ENCODE measurements at regions not wholly inside any gene's neighbourhood (a gene's known extent, or its start where the extent isn't known, plus 50 kb on each side); places are given as distances from the start of the nearest gene placed in this dataset.

DNA sequence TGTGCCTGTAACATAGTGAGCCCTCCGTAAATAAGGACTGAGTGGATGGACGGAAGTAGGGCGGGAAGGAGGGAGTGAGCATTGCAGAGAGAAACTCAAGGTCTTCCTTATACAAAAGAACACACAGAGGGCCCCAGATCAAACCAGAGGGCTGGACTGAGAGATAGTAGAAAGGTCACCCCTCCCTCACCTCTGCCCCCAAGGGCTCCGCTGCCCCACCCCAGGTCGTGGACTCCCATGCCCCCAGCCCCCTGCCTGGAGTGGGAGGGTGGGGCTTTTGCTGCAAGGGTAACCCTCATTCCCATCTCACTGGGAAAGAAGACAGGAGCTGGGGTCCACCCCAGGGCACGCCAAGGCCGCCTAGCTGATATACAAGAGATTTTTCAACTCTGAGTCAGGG is 157.0 kb downstream of the MN1 start:
- Histone ChIP-seq H3K27me3 (no peaks in the 10 kb centered on the region), H3K4me3 (no peak overlapping the region), H3K36me3 (no peaks in the 10 kb centered on the region), H3K27ac (no peak overlapping the region), H3K4me1 (no peaks in the 10 kb centered on the region), H3K9me3 (no peaks in the 10 kb centered on the region)
- intact Hi-C loops (cut with DNase I), result no loop called here
- TF ChIP-seq POLR2A (IDR thresholded peaks at IDR 0.05), result no peak
- no peak for TF ChIP-seq POLR2AphosphoS5 (IDR thresholded peaks at IDR 0.05; ENCODE audit: insufficient read depth in 1 of 2, low read depth in 1 of 2)
- no peak for TF ChIP-seq CTCF (IDR thresholded peaks at IDR 0.05)
- no peak for DNase-seq (ENCODE audit: extremely low spot score in 2 of 2)

DNA sequence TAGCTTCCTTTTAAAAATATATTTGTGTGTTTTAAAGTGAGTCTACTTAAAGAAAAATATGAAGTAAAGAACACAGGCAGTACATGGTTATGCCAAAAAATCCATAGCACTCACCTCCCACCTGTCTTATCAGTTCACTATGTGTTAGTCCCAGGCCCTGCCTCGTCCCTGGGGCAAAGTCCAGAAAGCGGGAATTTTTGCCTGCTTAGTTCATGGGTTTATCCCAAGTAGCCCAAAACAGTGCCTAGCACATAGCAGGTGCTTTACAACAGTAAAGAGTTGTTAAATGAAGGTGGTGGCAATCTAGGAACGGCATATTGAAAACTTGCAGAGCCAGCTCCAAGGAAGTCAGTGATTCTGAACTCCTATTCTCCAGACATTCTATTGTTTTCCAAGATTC is 154.0 kb downstream of the MN1 start:
- Histone ChIP-seq H3K4me1 (no peaks in the 10 kb centered on the region), H3K4me3 (no peak overlapping the region), H3K36me3 (no peaks in the 10 kb centered on the region), H3K27me3 (no peaks in the 10 kb centered on the region), H3K9me3 (no peaks in the 10 kb centered on the region), H3K27ac (no peak overlapping the region)
- intact Hi-C loops (cut with DNase I), result no loop called here
- TF ChIP-seq CTCF (IDR thresholded peaks at IDR 0.05) (no peak), POLR2AphosphoS5 (IDR thresholded peaks at IDR 0.05; ENCODE audit: insufficient read depth in 1 of 2, low read depth in 1 of 2) (no peak), POLR2A (IDR thresholded peaks at IDR 0.05) (no peak)
- no peak for DNase-seq (ENCODE audit: extremely low spot score in 2 of 2)

DNA sequence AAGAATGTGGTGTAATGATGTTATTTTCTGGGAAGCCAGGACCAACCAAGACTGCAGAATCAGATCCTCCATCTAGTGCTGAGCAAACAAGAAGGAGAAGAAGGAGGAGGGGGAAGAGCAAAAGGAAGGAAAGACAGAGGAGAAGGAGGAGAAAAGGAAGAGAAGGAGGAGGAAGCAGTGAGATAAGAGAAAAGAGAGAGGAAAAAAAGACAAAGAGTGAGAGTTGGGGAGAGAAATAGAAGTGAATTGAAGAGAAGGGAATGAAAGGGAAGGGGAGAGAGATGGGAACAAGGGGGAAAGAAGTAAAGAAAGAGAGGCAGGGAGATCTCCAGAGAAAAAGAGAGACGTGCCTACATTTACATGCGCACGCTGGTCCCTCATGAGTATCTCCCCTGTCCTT is 153.5 kb downstream of the MN1 start:
- no peak overlapping the region for H3K4me3 ChIP-seq
- H3K27ac ChIP-seq, result no peak overlapping the region
- H3K27me3 ChIP-seq, result no peaks in the 10 kb centered on the region
- H3K4me1 ChIP-seq, result no peaks in the 10 kb centered on the region
- intact Hi-C loops (cut with DNase I), result no loop called here
- H3K36me3 ChIP-seq, result no peaks in the 10 kb centered on the region
- TF ChIP-seq CTCF (IDR thresholded peaks at IDR 0.05) (no peak), POLR2A (IDR thresholded peaks at IDR 0.05) (no peak), POLR2AphosphoS5 (IDR thresholded peaks at IDR 0.05; ENCODE audit: insufficient read depth in 1 of 2, low read depth in 1 of 2) (no peak)
- no peaks in the 10 kb centered on the region for H3K9me3 ChIP-seq
- no peak for DNase-seq (ENCODE audit: extremely low spot score in 2 of 2)

- no peak overlapping the region for H3K27ac ChIP-seq
- H3K9me3 ChIP-seq, result no peaks in the 10 kb centered on the region
- H3K36me3 ChIP-seq, result no peaks in the 10 kb centered on the region
- H3K4me1 ChIP-seq, result no peaks in the 10 kb centered on the region
- intact Hi-C loops (cut with DNase I), result no loop called here
- TF ChIP-seq CTCF (IDR thresholded peaks at IDR 0.05), result no peak
- no peak for TF ChIP-seq POLR2AphosphoS5 (IDR thresholded peaks at IDR 0.05; ENCODE audit: insufficient read depth in 1 of 2, low read depth in 1 of 2)
- TF ChIP-seq POLR2A (IDR thresholded peaks at IDR 0.05), result no peak
- no peak overlapping the region for H3K4me3 ChIP-seq
- no peaks in the 10 kb centered on the region for H3K27me3 ChIP-seq
- DNase-seq (ENCODE audit: extremely low spot score in 2 of 2), result no peak
These were observed 152.7 kb downstream of the MN1 start for GRCh38 chr22:27648853-27649252.

DNA sequence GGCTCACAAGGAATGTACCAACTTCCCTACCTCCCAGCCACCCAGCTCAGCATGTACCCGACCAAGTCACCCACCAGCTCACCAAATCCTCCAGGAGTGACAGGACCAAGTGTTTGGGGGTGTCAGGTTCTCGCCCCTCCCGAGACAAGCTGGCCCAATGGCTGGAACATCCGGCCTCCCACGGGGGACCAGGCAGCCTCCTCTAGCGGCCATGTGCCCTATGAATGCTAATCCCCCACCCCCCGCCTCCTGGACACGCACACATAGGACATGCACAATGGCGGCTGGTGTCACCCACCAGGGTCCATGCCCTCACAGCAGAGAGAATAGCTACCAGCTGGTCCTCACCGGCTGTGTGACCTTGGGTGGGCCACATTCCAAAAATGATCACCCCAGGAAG is 151.0 kb downstream of the MN1 start:
- H3K4me1 ChIP-seq, result no peaks in the 10 kb centered on the region
- H3K9me3 ChIP-seq, result no peaks in the 10 kb centered on the region
- no peaks in the 10 kb centered on the region for H3K36me3 ChIP-seq
- intact Hi-C loops (cut with DNase I), result no loop called here
- H3K27me3 ChIP-seq, result no peaks in the 10 kb centered on the region
- H3K27ac ChIP-seq, result no peak overlapping the region
- no peak overlapping the region for H3K4me3 ChIP-seq
- TF ChIP-seq POLR2AphosphoS5 (IDR thresholded peaks at IDR 0.05; ENCODE audit: insufficient read depth in 1 of 2, low read depth in 1 of 2), result no peak
- TF ChIP-seq POLR2A (IDR thresholded peaks at IDR 0.05), result no peak
- TF ChIP-seq CTCF (IDR thresholded peaks at IDR 0.05), result no peak
- no peak for DNase-seq (ENCODE audit: extremely low spot score in 2 of 2)

All from vagina (tissue), 2 donors.